ENCODE measurements at regions not wholly inside any gene's neighbourhood (a gene's known extent, or its start where the extent isn't known, plus 50 kb on each side); places are given as distances from the start of the nearest gene placed in this dataset.

DNA sequence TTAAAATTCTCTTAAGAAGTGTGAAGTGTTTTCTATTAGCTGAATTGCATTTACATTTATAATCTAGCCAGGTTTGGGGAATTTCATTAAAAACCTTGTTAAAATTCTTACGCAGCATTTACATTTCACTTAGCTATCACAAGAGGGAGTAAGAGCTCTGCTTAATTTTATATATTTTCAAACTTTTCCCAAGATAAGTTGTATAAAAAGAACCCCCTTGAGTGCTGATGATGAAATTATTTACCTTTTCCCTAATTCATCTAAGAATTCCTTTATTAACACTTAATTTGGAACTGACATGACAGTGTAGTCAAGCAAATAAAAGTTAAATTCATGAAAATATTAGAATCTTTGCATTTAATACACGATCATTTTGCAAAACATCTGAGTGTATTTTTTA lies 54.2 kb upstream of the ZSWIM2 start:
- DNase-seq: no peak
- Histone ChIP-seq H3K36me3 (no peaks in the 10 kb centered on the region), H3K4me1 (no peaks in the 10 kb centered on the region), H3K9me3 (no peaks in the 10 kb centered on the region), H3K4me3 (no peak overlapping the region), H3K27me3 (replicated peaks in 1 of 7) (no peaks in the 10 kb centered on the region), H3K27ac (no peak overlapping the region)
- TF ChIP-seq POLR2A (IDR thresholded peaks at IDR 0.05): no peak
- TF ChIP-seq, protein P1, sequence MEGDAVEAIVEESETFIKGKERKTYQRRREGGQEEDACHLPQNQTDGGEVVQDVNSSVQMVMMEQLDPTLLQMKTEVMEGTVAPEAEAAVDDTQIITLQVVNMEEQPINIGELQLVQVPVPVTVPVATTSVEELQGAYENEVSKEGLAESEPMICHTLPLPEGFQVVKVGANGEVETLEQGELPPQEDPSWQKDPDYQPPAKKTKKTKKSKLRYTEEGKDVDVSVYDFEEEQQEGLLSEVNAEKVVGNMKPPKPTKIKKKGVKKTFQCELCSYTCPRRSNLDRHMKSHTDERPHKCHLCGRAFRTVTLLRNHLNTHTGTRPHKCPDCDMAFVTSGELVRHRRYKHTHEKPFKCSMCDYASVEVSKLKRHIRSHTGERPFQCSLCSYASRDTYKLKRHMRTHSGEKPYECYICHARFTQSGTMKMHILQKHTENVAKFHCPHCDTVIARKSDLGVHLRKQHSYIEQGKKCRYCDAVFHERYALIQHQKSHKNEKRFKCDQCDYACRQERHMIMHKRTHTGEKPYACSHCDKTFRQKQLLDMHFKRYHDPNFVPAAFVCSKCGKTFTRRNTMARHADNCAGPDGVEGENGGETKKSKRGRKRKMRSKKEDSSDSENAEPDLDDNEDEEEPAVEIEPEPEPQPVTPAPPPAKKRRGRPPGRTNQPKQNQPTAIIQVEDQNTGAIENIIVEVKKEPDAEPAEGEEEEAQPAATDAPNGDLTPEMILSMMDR (IDR thresholded peaks at IDR 0.05 in 8 of 11, conservative IDR thresholded peaks at IDR 0.05 in 3 of 11): peak in 1 of 11 experiments; percentile 32
- intact Hi-C loops (cut with DNase I; ENCODE audit: low total_unique reads): no loop called here
- WGBS, 5 donors: 63 to 76% (median 68%) methylated on average over 2 of the region's 2 CpGs

Small RNAs in the stretch of these regions (small RNA-seq; reads per million reads assigned to genes)
- gene RN7SKP42 (0 reads per million in 4 donors), gene RNU6-989P (0 reads per million in 4 donors)

All from spleen (tissue), 11 donors.